ENCODE measurements at regions not wholly inside any gene's neighbourhood (a gene's known extent, or its start where the extent isn't known, plus 50 kb on each side); places are given as distances from the start of the nearest gene placed in this dataset.

DNA sequence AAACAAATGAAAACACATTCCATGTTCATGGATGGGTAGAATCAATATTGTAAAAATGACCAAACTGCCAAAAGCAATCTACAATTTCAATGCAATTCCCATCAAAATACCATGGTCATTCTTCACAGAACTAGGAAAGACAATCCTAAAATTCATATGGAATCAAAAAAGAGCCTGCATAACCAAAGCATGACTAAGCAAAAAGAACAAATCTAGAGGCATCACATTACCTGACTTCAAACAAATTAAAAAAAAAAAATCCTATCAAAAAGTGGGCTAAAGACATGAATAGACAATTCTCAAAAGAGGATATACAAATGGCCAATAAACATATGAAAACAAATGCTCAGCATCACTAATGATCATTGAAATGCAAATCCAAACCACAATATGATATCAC is 297.5 kb downstream of the NAF1 start (continued):
- no peak for TF ChIP-seq YY1 (IDR thresholded peaks at IDR 0.05; ENCODE audit: low read depth, low read length)
- TF ChIP-seq, protein P1, sequence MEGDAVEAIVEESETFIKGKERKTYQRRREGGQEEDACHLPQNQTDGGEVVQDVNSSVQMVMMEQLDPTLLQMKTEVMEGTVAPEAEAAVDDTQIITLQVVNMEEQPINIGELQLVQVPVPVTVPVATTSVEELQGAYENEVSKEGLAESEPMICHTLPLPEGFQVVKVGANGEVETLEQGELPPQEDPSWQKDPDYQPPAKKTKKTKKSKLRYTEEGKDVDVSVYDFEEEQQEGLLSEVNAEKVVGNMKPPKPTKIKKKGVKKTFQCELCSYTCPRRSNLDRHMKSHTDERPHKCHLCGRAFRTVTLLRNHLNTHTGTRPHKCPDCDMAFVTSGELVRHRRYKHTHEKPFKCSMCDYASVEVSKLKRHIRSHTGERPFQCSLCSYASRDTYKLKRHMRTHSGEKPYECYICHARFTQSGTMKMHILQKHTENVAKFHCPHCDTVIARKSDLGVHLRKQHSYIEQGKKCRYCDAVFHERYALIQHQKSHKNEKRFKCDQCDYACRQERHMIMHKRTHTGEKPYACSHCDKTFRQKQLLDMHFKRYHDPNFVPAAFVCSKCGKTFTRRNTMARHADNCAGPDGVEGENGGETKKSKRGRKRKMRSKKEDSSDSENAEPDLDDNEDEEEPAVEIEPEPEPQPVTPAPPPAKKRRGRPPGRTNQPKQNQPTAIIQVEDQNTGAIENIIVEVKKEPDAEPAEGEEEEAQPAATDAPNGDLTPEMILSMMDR (IDR thresholded peaks at IDR 0.05 in 2 of 3, conservative IDR thresholded peaks at IDR 0.05 in 1 of 3; ENCODE audit: control insufficient read depth in 2 of 3, extremely low read depth in 1 of 3, insufficient read depth in 1 of 3, low read depth in 3 of 3, low read length in 3 of 3), result no peak
- no peak for TF ChIP-seq STAT3 (IDR thresholded peaks at IDR 0.05; ENCODE audit: low read depth, low read length)
- no peak for TF ChIP-seq HDGF (IDR thresholded peaks at IDR 0.05)
- no peak for TF ChIP-seq TCF7 (IDR thresholded peaks at IDR 0.05; ENCODE audit: borderline replicate concordance)
- TF ChIP-seq HDAC2 (IDR thresholded peaks at IDR 0.05), result no peak
- TF ChIP-seq PML (IDR thresholded peaks at IDR 0.05; ENCODE audit: low read length), result no peak

DNA sequence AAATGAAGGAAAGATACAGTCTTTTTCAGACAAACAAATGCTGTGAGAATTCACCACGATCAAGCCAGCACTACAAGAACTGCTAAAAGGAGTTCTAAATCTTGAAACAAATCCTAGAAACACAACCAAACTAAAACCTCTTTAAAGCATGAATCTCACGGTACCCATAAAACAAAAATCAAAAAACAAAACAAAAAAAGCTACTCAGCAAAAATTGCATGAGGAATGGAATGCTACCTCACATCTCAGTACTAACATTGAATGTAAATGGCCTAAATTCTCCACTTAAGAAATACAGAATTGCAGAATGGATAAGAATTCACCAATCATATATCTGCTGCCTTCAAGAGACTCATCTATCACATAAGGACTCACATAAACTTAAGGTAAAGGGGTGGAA is 300.1 kb downstream of the NAF1 start:
- ChIA-PET SMC1A (ENCODE audit: uncharacterized antibody, unreplicated experiment) (interaction anchor here (1.6 to 2.1 kb wide), 2 partner anchors 31 to 222 kb away, joined by 4 to 6 read pairs; no protein-coding TSS in a partner anchor), CTCF (interaction anchor here (0.6 to 1.8 kb wide), 5 partner anchors 9 to 369 kb away, joined by 3 to 5 read pairs (median 4); no protein-coding TSS in a partner anchor), RAD21 (ENCODE audit: unreplicated experiment) (no interaction called here), POLR2A (no interaction called here)
- no peaks in the 10 kb centered on the region for H3K4me1 ChIP-seq (ENCODE audit: control insufficient read depth, insufficient read depth, low read length)
- H3K9ac ChIP-seq (ENCODE audit: control insufficient read depth, insufficient read depth, low read length), result no peak overlapping the region
- intact Hi-C loops (cut with micrococcal nuclease; ENCODE audit: unreplicated experiment), result no loop called here
- BruUV-seq (replicated peaks), result no TSS peak
- H3K4me2 ChIP-seq (ENCODE audit: control insufficient read depth, insufficient read depth), result no peak overlapping the region
- H3K79me2 ChIP-seq (ENCODE audit: control insufficient read depth, insufficient read depth, low read length), result no peaks in the 10 kb centered on the region
- no peak overlapping the region for H3K4me3 ChIP-seq
- no peaks in the 10 kb centered on the region for H3K9me3 ChIP-seq (replicated peaks; ENCODE audit: control insufficient read depth, insufficient read depth, low read length)
- H3K27me3 ChIP-seq (replicated peaks in 1 of 2; ENCODE audit: control insufficient read depth in 2 of 2, insufficient read depth in 2 of 2, low read length in 1 of 2), result no peaks in the 10 kb centered on the region
- no peaks in the 10 kb centered on the region for H4K20me1 ChIP-seq (ENCODE audit: control insufficient read depth, insufficient read depth)
- no peaks in the 10 kb centered on the region for H3K36me3 ChIP-seq (ENCODE audit: control insufficient read depth in 2 of 2, insufficient read depth in 2 of 2, low read length in 1 of 2)
- DNase-seq (ENCODE audit: low read depth, low spot score), result no peak
- 0% methylated on average over 2 of the region's 2 CpGs for WGBS (ENCODE audit: insufficient coverage, insufficient replicate concordance, low lambda C conversion rate, missing lambda C conversion rate)
- ATAC-seq, result no peak
- H2AFZ ChIP-seq (ENCODE audit: control insufficient read depth, low read depth, low read length), result no peak overlapping the region
- no peak for FAIRE-seq
- in situ Hi-C loops (cut with MboI), result no loop called here
- H3K27ac ChIP-seq (ENCODE audit: control insufficient read depth, insufficient read depth), result no peak overlapping the region
- no peak for TF ChIP-seq ZNF384 (IDR thresholded peaks at IDR 0.05; ENCODE audit: borderline replicate concordance, low read depth, low read length)
- no peak for TF ChIP-seq EGR1 (IDR thresholded peaks at IDR 0.05; ENCODE audit: borderline replicate concordance in 1 of 2, low read depth in 2 of 2, low read length in 2 of 2)
- TF ChIP-seq, protein P2, sequence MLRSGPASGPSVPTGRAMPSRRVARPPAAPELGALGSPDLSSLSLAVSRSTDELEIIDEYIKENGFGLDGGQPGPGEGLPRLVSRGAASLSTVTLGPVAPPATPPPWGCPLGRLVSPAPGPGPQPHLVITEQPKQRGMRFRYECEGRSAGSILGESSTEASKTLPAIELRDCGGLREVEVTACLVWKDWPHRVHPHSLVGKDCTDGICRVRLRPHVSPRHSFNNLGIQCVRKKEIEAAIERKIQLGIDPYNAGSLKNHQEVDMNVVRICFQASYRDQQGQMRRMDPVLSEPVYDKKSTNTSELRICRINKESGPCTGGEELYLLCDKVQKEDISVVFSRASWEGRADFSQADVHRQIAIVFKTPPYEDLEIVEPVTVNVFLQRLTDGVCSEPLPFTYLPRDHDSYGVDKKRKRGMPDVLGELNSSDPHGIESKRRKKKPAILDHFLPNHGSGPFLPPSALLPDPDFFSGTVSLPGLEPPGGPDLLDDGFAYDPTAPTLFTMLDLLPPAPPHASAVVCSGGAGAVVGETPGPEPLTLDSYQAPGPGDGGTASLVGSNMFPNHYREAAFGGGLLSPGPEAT (IDR thresholded peaks at IDR 0.05; ENCODE audit: low read depth), result no peak
- no peak for TF ChIP-seq RB1 (IDR thresholded peaks at IDR 0.05; ENCODE audit: borderline replicate concordance)
- TF ChIP-seq MEF2A (IDR thresholded peaks at IDR 0.05; ENCODE audit: insufficient read depth, low read depth, low read length), result no peak
- TF ChIP-seq CBFB (IDR thresholded peaks at IDR 0.05; ENCODE audit: low read depth), result no peak
- TF ChIP-seq, protein P3, sequence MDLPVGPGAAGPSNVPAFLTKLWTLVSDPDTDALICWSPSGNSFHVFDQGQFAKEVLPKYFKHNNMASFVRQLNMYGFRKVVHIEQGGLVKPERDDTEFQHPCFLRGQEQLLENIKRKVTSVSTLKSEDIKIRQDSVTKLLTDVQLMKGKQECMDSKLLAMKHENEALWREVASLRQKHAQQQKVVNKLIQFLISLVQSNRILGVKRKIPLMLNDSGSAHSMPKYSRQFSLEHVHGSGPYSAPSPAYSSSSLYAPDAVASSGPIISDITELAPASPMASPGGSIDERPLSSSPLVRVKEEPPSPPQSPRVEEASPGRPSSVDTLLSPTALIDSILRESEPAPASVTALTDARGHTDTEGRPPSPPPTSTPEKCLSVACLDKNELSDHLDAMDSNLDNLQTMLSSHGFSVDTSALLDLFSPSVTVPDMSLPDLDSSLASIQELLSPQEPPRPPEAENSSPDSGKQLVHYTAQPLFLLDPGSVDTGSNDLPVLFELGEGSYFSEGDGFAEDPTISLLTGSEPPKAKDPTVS (IDR thresholded peaks at IDR 0.05; ENCODE audit: low read depth, low read length), result no peak
- TF ChIP-seq, protein P4, sequence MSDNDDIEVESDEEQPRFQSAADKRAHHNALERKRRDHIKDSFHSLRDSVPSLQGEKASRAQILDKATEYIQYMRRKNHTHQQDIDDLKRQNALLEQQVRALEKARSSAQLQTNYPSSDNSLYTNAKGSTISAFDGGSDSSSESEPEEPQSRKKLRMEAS (IDR thresholded peaks at IDR 0.05; ENCODE audit: low read depth, low read length), result no peak
- no peak for TF ChIP-seq PAX8 (IDR thresholded peaks at IDR 0.05)
- TF ChIP-seq ZNF217 (IDR thresholded peaks at IDR 0.05), result no peak
- no peak for TF ChIP-seq SREBF1 (IDR thresholded peaks at IDR 0.05; ENCODE audit: low read length)

Data from GM12878 (cell line).